ENCODE measurements at regions not wholly inside any gene's neighbourhood (a gene's known extent, or its start where the extent isn't known, plus 50 kb on each side); places are given as distances from the start of the nearest gene placed in this dataset.

GRCh38 chr21:31558189-31558961, 101.1 kb upstream of the SOD1 start:
- WGBS (ENCODE audit: extremely low coverage, insufficient coverage, low lambda C conversion rate), result no CpG with 5 or more reads among the region's 91 CpGs
- H4K8ac ChIP-seq (ENCODE audit: low read depth, low read length), result no peak overlapping the region
- peak overlapping the region; percentile 20 for H2BK5ac ChIP-seq (ENCODE audit: low read length)
- peak overlapping the region; percentile 90 for H3K56ac ChIP-seq (ENCODE audit: low read length)
- no peak overlapping the region for H2BK15ac ChIP-seq (replicated peaks; ENCODE audit: low read depth)
- H3K4me1 ChIP-seq (ENCODE audit: control insufficient read depth, low read depth, low read length), result peaks cover 20% of the 10 kb centered on the region
- DNase-seq, result peak; percentile 77
- no peaks in the 10 kb centered on the region for H3K27me3 ChIP-seq (ENCODE audit: insufficient read depth, low read length, poor library complexity)
- peak overlapping the region; percentile 85 for H3K9ac ChIP-seq (ENCODE audit: low read length)
- peak overlapping the region; percentile 45 for H3K4ac ChIP-seq (ENCODE audit: low read depth, low read length)
- peak overlapping the region; percentile 85 for H3K4me2 ChIP-seq (ENCODE audit: low read length)
- H2AK5ac ChIP-seq (ENCODE audit: low read length), result no peak overlapping the region
- H3K79me1 ChIP-seq (ENCODE audit: low read length), result peaks cover 7% of the 10 kb centered on the region
- peak overlapping the region; percentile 83 for H3K4me3 ChIP-seq (ENCODE audit: low read length)
- no peaks in the 10 kb centered on the region for H3K36me3 ChIP-seq (ENCODE audit: control insufficient read depth, insufficient read depth, low read length)
- H2BK120ac ChIP-seq (ENCODE audit: low read depth, low read length), result no peak overlapping the region
- H4K5ac ChIP-seq (ENCODE audit: low read length), result no peak overlapping the region
- peaks cover 15% of the 10 kb centered on the region for H3K79me2 ChIP-seq (ENCODE audit: control insufficient read depth, insufficient read depth, low read length)
- peak overlapping the region; percentile 48 for H3K23ac ChIP-seq (ENCODE audit: low read length)
- no peak overlapping the region for H3K27ac ChIP-seq (ENCODE audit: low read depth, low read length)
- no peak overlapping the region for H3K18ac ChIP-seq (ENCODE audit: low read length)

GRCh38 chr21:31557421-31558188, 101.9 kb upstream of the SOD1 start:
- whole genome bisulfite sequencing (ENCODE audit: extremely low coverage, insufficient coverage, low lambda C conversion rate), result no CpG with 5 or more reads among the region's 76 CpGs
- Histone ChIP-seq H3K4me1 (ENCODE audit: control insufficient read depth, low read depth, low read length) (peaks cover 23% of the 10 kb centered on the region), H3K36me3 (ENCODE audit: control insufficient read depth, insufficient read depth, low read length) (no peaks in the 10 kb centered on the region), H2BK5ac (ENCODE audit: low read length) (no peak overlapping the region), H3K79me2 (ENCODE audit: control insufficient read depth, insufficient read depth, low read length) (peaks cover 23% of the 10 kb centered on the region), H3K9ac (ENCODE audit: low read length) (peak overlapping the region; percentile 85), H4K5ac (ENCODE audit: low read length) (no peak overlapping the region), H3K4me2 (ENCODE audit: low read length) (peak overlapping the region; percentile 85), H3K56ac (ENCODE audit: low read length) (peak overlapping the region; percentile 90), H3K4me3 (ENCODE audit: low read length) (peak overlapping the region; percentile 83), H4K8ac (ENCODE audit: low read depth, low read length) (no peak overlapping the region), H2BK15ac (replicated peaks; ENCODE audit: low read depth) (no peak overlapping the region), H3K27ac (ENCODE audit: low read depth, low read length) (no peak overlapping the region), H3K79me1 (ENCODE audit: low read length) (peaks cover 10% of the 10 kb centered on the region), H3K27me3 (ENCODE audit: insufficient read depth, low read length, poor library complexity) (no peaks in the 10 kb centered on the region), H3K4ac (ENCODE audit: low read depth, low read length) (no peak overlapping the region), H3K18ac (ENCODE audit: low read length) (no peak overlapping the region), H2AK5ac (ENCODE audit: low read length) (no peak overlapping the region), H3K23ac (ENCODE audit: low read length) (peak overlapping the region; percentile 92), H2BK120ac (ENCODE audit: low read depth, low read length) (no peak overlapping the region)
- DNase-seq, result peak; percentile 80

- no peak overlapping the region for H2BK15ac ChIP-seq (replicated peaks; ENCODE audit: low read depth)
- no peak overlapping the region for H3K4ac ChIP-seq (ENCODE audit: low read depth, low read length)
- peaks cover 27% of the 10 kb centered on the region for H3K79me2 ChIP-seq (ENCODE audit: control insufficient read depth, insufficient read depth, low read length)
- H3K36me3 ChIP-seq (ENCODE audit: control insufficient read depth, insufficient read depth, low read length), result no peaks in the 10 kb centered on the region
- H2AK5ac ChIP-seq (ENCODE audit: low read length), result no peak overlapping the region
- peak overlapping the region; percentile 29 for H3K18ac ChIP-seq (ENCODE audit: low read length)
- no peak overlapping the region for H2BK120ac ChIP-seq (ENCODE audit: low read depth, low read length)
- H2BK5ac ChIP-seq (ENCODE audit: low read length), result no peak overlapping the region
- no peak overlapping the region for H3K4me2 ChIP-seq (ENCODE audit: low read length)
- H3K9ac ChIP-seq (ENCODE audit: low read length), result peak overlapping the region; percentile 44
- H3K4me1 ChIP-seq (ENCODE audit: control insufficient read depth, low read depth, low read length), result peaks cover 23% of the 10 kb centered on the region
- H4K5ac ChIP-seq (ENCODE audit: low read length), result peak overlapping the region; percentile 5
- DNase-seq, result peak; percentile 60
- peak overlapping the region; percentile 63 for H3K56ac ChIP-seq (ENCODE audit: low read length)
- no peak overlapping the region for H3K23ac ChIP-seq (ENCODE audit: low read length)
- H3K27me3 ChIP-seq (ENCODE audit: insufficient read depth, low read length, poor library complexity), result no peaks in the 10 kb centered on the region
- H3K79me1 ChIP-seq (ENCODE audit: low read length), result peaks cover 10% of the 10 kb centered on the region
- H4K8ac ChIP-seq (ENCODE audit: low read depth, low read length), result no peak overlapping the region
- no peak overlapping the region for H3K4me3 ChIP-seq (ENCODE audit: low read length)
- no peak overlapping the region for H3K27ac ChIP-seq (ENCODE audit: low read depth, low read length)
- WGBS (ENCODE audit: extremely low coverage, insufficient coverage, low lambda C conversion rate), result no CpG with 5 or more reads among the region's 3 CpGs
Observed at GRCh38 chr21:31556662-31557061, 102.8 kb upstream of the SOD1 start.

GRCh38 chr21:31555741-31556191, 103.7 kb upstream of the SOD1 start:
- DNase-seq, result peak; percentile 92
- H2BK5ac ChIP-seq (ENCODE audit: low read length), result peak overlapping the region; percentile 79
- no peaks in the 10 kb centered on the region for H3K27me3 ChIP-seq (ENCODE audit: insufficient read depth, low read length, poor library complexity)
- H3K4me3 ChIP-seq (ENCODE audit: low read length), result no peak overlapping the region
- no CpG with 5 or more reads among the region's 9 CpGs for WGBS (ENCODE audit: extremely low coverage, insufficient coverage, low lambda C conversion rate)
- H4K8ac ChIP-seq (ENCODE audit: low read depth, low read length), result no peak overlapping the region
- H3K4me1 ChIP-seq (ENCODE audit: control insufficient read depth, low read depth, low read length), result peaks cover 23% of the 10 kb centered on the region
- H3K23ac ChIP-seq (ENCODE audit: low read length), result no peak overlapping the region
- peak overlapping the region; percentile 93 for H2BK15ac ChIP-seq (replicated peaks; ENCODE audit: low read depth)
- peak overlapping the region; percentile 65 for H4K5ac ChIP-seq (ENCODE audit: low read length)
- H3K18ac ChIP-seq (ENCODE audit: low read length), result peak overlapping the region; percentile 82
- H3K79me1 ChIP-seq (ENCODE audit: low read length), result peaks cover 10% of the 10 kb centered on the region
- H2BK120ac ChIP-seq (ENCODE audit: low read depth, low read length), result peak overlapping the region; percentile 83
- peak overlapping the region; percentile 84 for H3K4ac ChIP-seq (ENCODE audit: low read depth, low read length)
- peak overlapping the region; percentile 51 for H3K4me2 ChIP-seq (ENCODE audit: low read length)
- H3K79me2 ChIP-seq (ENCODE audit: control insufficient read depth, insufficient read depth, low read length), result peaks cover 27% of the 10 kb centered on the region
- no peaks in the 10 kb centered on the region for H3K36me3 ChIP-seq (ENCODE audit: control insufficient read depth, insufficient read depth, low read length)
- peak overlapping the region; percentile 7 for H2AK5ac ChIP-seq (ENCODE audit: low read length)
- H3K56ac ChIP-seq (ENCODE audit: low read length), result peak overlapping the region; percentile 77
- peak overlapping the region; percentile 68 for H3K9ac ChIP-seq (ENCODE audit: low read length)
- H3K27ac ChIP-seq (ENCODE audit: low read depth, low read length), result peak overlapping the region; percentile 90

GRCh38 chr21:31554511-31555022, 104.9 kb upstream of the SOD1 start:
- peak overlapping the region; percentile 47 for H3K9ac ChIP-seq (ENCODE audit: low read length)
- H3K4me3 ChIP-seq (ENCODE audit: low read length), result no peak overlapping the region
- DNase-seq, result peak; percentile 90
- no peak overlapping the region for H2AK5ac ChIP-seq (ENCODE audit: low read length)
- H2BK15ac ChIP-seq (replicated peaks; ENCODE audit: low read depth), result no peak overlapping the region
- peak overlapping the region; percentile 97 for H2BK120ac ChIP-seq (ENCODE audit: low read depth, low read length)
- H3K18ac ChIP-seq (ENCODE audit: low read length), result peak overlapping the region; percentile 81
- H3K36me3 ChIP-seq (ENCODE audit: control insufficient read depth, insufficient read depth, low read length), result no peaks in the 10 kb centered on the region
- H4K5ac ChIP-seq (ENCODE audit: low read length), result no peak overlapping the region
- no peak overlapping the region for H4K8ac ChIP-seq (ENCODE audit: low read depth, low read length)
- H3K79me2 ChIP-seq (ENCODE audit: control insufficient read depth, insufficient read depth, low read length), result peaks cover 34% of the 10 kb centered on the region
- H3K56ac ChIP-seq (ENCODE audit: low read length), result peak overlapping the region; percentile 77
- H2BK5ac ChIP-seq (ENCODE audit: low read length), result peak overlapping the region; percentile 5
- H3K27ac ChIP-seq (ENCODE audit: low read depth, low read length), result peak overlapping the region; percentile 49
- H3K4me2 ChIP-seq (ENCODE audit: low read length), result no peak overlapping the region
- peaks cover 21% of the 10 kb centered on the region for H3K4me1 ChIP-seq (ENCODE audit: control insufficient read depth, low read depth, low read length)
- H3K23ac ChIP-seq (ENCODE audit: low read length), result no peak overlapping the region
- no peaks in the 10 kb centered on the region for H3K27me3 ChIP-seq (ENCODE audit: insufficient read depth, low read length, poor library complexity)
- WGBS (ENCODE audit: extremely low coverage, insufficient coverage, low lambda C conversion rate), result no CpG with 5 or more reads among the region's 7 CpGs
- peaks cover 9% of the 10 kb centered on the region for H3K79me1 ChIP-seq (ENCODE audit: low read length)
- H3K4ac ChIP-seq (ENCODE audit: low read depth, low read length), result peak overlapping the region; percentile 83

All from mesendoderm (in vitro differentiated cells).